T-cell (primary cell): ENCODE measurements at regions not wholly inside any gene's neighbourhood (a gene's known extent, or its start where the extent isn't known, plus 50 kb on each side); places are given as distances from the start of the nearest gene placed in this dataset.

Source experiments
- ATAC-seq, 4 experiments: fragments of 200-7000 bp in 3 of 4; fragments of 150-1000 bp in 1 of 4; cut with Tn5 transposase; replicated peaks in 1 of 4; 1 replicate in 3 of 4; 2 replicates in 1 of 4; pipeline ENCODE4 v1.10.0; 2021; ENCODE audit warnings: moderate library complexity in 3 of 4, mild to moderate bottlenecking in 2 of 4, moderate number of reproducible peaks in 1 of 4
- CTCF ChIA-PET, 2 donors: fragments of 300-600 bp; sonication (Branson Sonifier 250); formaldehyde crosslinking; loops; one replicate each; lab custom pipeline; 2022; ENCODE audit warnings: antibody characterized with exemption in 2 of 2; lab: Charles Lee
- POLR2A ChIA-PET, 2 donors: fragments of 300-600 bp; sonication (Branson Sonifier 250); formaldehyde crosslinking; loops; one replicate each; lab custom pipeline; 2022; ENCODE audit warnings: antibody characterized with exemption in 2 of 2; lab: Charles Lee
- DNase-seq, 35 experiments: peaks; one replicate each; pipeline versions ENCODE4 v3.0.0 to v3.0.0-alpha.2; 2013 to 2023
- H3K27ac ChIP-seq: one replicate; pipeline ENCODE4 v1.5.1; 2013; ENCODE audit warnings: low read length
- H3K27me3 ChIP-seq, 2 experiments: replicated peaks in 1 of 2; 1 replicate in 1 of 2; 2 replicates in 1 of 2; pipeline versions ENCODE4 v1.6.1 to v1.7.0; 2013; ENCODE audit warnings: low read length in 1 of 2, mixed read lengths in 1 of 2; ENCODE audit not compliant: control insufficient read depth in 2 of 2, insufficient read depth in 2 of 2; ENCODE audit errors: extremely low read depth in 1 of 2
- H3K36me3 ChIP-seq, 2 donors: 1 replicate in 1 of 2; 2 replicates in 1 of 2; pipeline versions ENCODE4 v1.6.1 to v1.7.0; 2013; ENCODE audit warnings: low read length in 1 of 2; ENCODE audit not compliant: control insufficient read depth in 2 of 2, insufficient read depth in 1 of 2; ENCODE audit errors: extremely low read depth in 1 of 2
- H3K4me1 ChIP-seq, 2 experiments: 1 replicate in 1 of 2; 2 replicates in 1 of 2; pipeline versions ENCODE4 v1.6.1 to v1.7.0; 2013; ENCODE audit warnings: low read length in 2 of 2, mixed read lengths in 1 of 2; ENCODE audit not compliant: insufficient read depth in 2 of 2, control insufficient read depth in 1 of 2; ENCODE audit errors: extremely low read depth in 1 of 2
- H3K4me3 ChIP-seq, 2 donors: 1 replicate in 1 of 2; 2 replicates in 1 of 2; pipeline versions ENCODE4 v1.5.1 to v1.7.0; 2013; ENCODE audit warnings: mild to moderate bottlenecking in 2 of 2, low read length in 1 of 2, moderate library complexity in 1 of 2; ENCODE audit not compliant: control insufficient read depth in 1 of 2; ENCODE audit errors: extremely low read depth in 1 of 2
- H3K9me3 ChIP-seq: 2 replicates; pipeline ENCODE4 v1.7.0; 2013
- H3K27ac Mint-ChIP-seq, 2 donors: one replicate each; pipeline ENCODE4 v1.8.0; 2020 to 2021; ENCODE audit warnings: mild to moderate bottlenecking in 2 of 2, mixed read lengths in 2 of 2
- H3K27me3 Mint-ChIP-seq, 2 donors: one replicate each; pipeline ENCODE4 v1.8.0; 2021 to 2022; ENCODE audit warnings: mixed read lengths in 2 of 2
- H3K36me3 Mint-ChIP-seq: one replicate; pipeline ENCODE4 v1.8.0; 2021; ENCODE audit warnings: mixed read lengths
- H3K4me1 Mint-ChIP-seq, 3 donors: one replicate each; pipeline ENCODE4 v1.8.0; 2020 to 2022; ENCODE audit warnings: mixed read lengths in 3 of 3, mild to moderate bottlenecking in 1 of 3
- H3K4me3 Mint-ChIP-seq, 3 donors: one replicate each; pipeline ENCODE4 v1.8.0; 2020 to 2022; ENCODE audit warnings: mild to moderate bottlenecking in 3 of 3, mixed read lengths in 3 of 3, moderate library complexity in 3 of 3
- H3K9me3 Mint-ChIP-seq, 3 donors: one replicate each; pipeline ENCODE4 v1.8.0; 2020 to 2022; ENCODE audit warnings: mixed read lengths in 3 of 3
- WGBS: methylation state at CpG from one replicate; pipeline ENCODE4 v1.1.5; 2013; ENCODE audit warnings: missing lambda C conversion rate; ENCODE audit not compliant: insufficient coverage; 5-methylcytosine and 5-hydroxymethylcytosine counted together

GRCh38 chr4:61068060-61068459 lies 132.1 kb upstream of the ADGRL3 start:
- Mint-ChIP-seq H3K4me3 (no peak overlapping the region), H3K27ac (no peak overlapping the region), H3K4me1 (no peaks in the 10 kb centered on the region), H3K36me3 (no peaks in the 10 kb centered on the region), H3K9me3 (peaks cover 17 to 30% (median 18%) of the 10 kb centered on the region in 3 donors), H3K27me3 (no peaks in the 10 kb centered on the region)
- no peaks in the 10 kb centered on the region for H3K27me3 ChIP-seq
- ATAC-seq (no peak), DNase-seq (no peak)
- ChIA-PET CTCF (no interaction called here), POLR2A (no interaction called here)
- no peaks in the 10 kb centered on the region for H3K36me3 ChIP-seq
- no peak overlapping the region for H3K27ac ChIP-seq
- 44% methylated on average over 1 of the region's 2 CpGs for WGBS
- no peak overlapping the region for H3K4me3 ChIP-seq
- H3K9me3 ChIP-seq = no peaks in the 10 kb centered on the region
- no peaks in the 10 kb centered on the region for H3K4me1 ChIP-seq

DNA sequence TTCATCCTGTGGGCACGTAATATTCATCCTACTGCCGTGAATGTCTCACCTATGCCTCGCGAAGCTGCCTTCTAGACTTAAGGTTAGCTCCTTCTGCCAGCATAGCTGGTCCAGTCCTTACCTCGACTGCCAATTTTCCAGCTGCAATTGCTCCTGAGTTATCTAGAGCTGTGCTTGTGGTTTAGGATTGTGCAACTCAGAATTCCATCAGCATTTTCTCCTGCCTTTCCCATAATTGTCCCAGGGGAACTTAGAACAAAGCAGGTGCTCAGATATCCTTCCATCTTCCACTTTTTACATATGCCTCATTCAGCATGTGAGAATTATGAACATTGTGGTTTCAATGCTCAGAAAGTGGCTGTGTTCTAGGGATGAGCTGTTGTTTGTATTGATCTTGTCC lies 131.4 kb upstream of the ADGRL3 start:
- no peaks in the 10 kb centered on the region for H3K27me3 ChIP-seq
- ATAC-seq = no peak

GRCh38 chr4:61070269-61070668 lies 129.9 kb upstream of the ADGRL3 start:
- H3K4me1 Mint-ChIP-seq = no peaks in the 10 kb centered on the region
- peaks cover 15 to 28% (median 26%) of the 10 kb centered on the region in 3 donors for H3K9me3 Mint-ChIP-seq
- ATAC-seq (no peak), DNase-seq (no peak)
- CTCF ChIA-PET = no interaction called here
- Histone ChIP-seq H3K4me1 (no peaks in the 10 kb centered on the region), H3K27ac (no peak overlapping the region), H3K27me3 (no peaks in the 10 kb centered on the region), H3K4me3 (no peak overlapping the region), H3K9me3 (no peaks in the 10 kb centered on the region), H3K36me3 (no peaks in the 10 kb centered on the region)
- WGBS = 71% methylated on average over 3 of the region's 3 CpGs
- H3K27me3 Mint-ChIP-seq = no peaks in the 10 kb centered on the region
- H3K4me3 Mint-ChIP-seq = no peak overlapping the region
- no peak overlapping the region for H3K27ac Mint-ChIP-seq
- no peaks in the 10 kb centered on the region for H3K36me3 Mint-ChIP-seq
- POLR2A ChIA-PET = no interaction called here

More for the DNA sequence above, 131.4 kb upstream of the ADGRL3 start:
- 56% methylated on average over 4 of the region's 5 CpGs for WGBS
- ChIA-PET CTCF (no interaction called here), POLR2A (no interaction called here)
- H3K4me3 Mint-ChIP-seq = no peak overlapping the region
- no peak for DNase-seq
- Histone ChIP-seq H3K27ac (no peak overlapping the region), H3K9me3 (no peaks in the 10 kb centered on the region), H3K36me3 (no peaks in the 10 kb centered on the region), H3K4me3 (no peak overlapping the region), H3K4me1 (no peaks in the 10 kb centered on the region)
- no peak overlapping the region for H3K27ac Mint-ChIP-seq
- no peaks in the 10 kb centered on the region for H3K4me1 Mint-ChIP-seq
- no peaks in the 10 kb centered on the region for H3K27me3 Mint-ChIP-seq
- H3K9me3 Mint-ChIP-seq = peaks cover 17 to 28% (median 25%) of the 10 kb centered on the region in 3 donors
- H3K36me3 Mint-ChIP-seq = no peaks in the 10 kb centered on the region

GRCh38 chr4:61079427-61079826 lies 120.7 kb upstream of the ADGRL3 start:
- Mint-ChIP-seq H3K4me1 (no peaks in the 10 kb centered on the region), H3K36me3 (no peaks in the 10 kb centered on the region), H3K4me3 (no peak overlapping the region), H3K27me3 (no peaks in the 10 kb centered on the region), H3K9me3 (peaks cover 14 to 29% (median 17%) of the 10 kb centered on the region in 3 donors), H3K27ac (no peak overlapping the region)
- Histone ChIP-seq H3K4me1 (no peaks in the 10 kb centered on the region), H3K4me3 (no peak overlapping the region), H3K9me3 (no peaks in the 10 kb centered on the region), H3K27me3 (no peaks in the 10 kb centered on the region), H3K36me3 (no peaks in the 10 kb centered on the region), H3K27ac (no peak overlapping the region)
- ChIA-PET POLR2A (no interaction called here), CTCF (no interaction called here)
- DNase-seq (no peak), ATAC-seq (no peak)

GRCh38 chr4:61079976-61080375 lies 120.2 kb upstream of the ADGRL3 start:
- H3K4me3 Mint-ChIP-seq = no peak overlapping the region
- ATAC-seq (no peak), DNase-seq (no peak)
- Histone ChIP-seq H3K27me3 (no peaks in the 10 kb centered on the region), H3K9me3 (no peaks in the 10 kb centered on the region), H3K4me3 (no peak overlapping the region), H3K36me3 (no peaks in the 10 kb centered on the region), H3K4me1 (no peaks in the 10 kb centered on the region), H3K27ac (no peak overlapping the region)
- H3K4me1 Mint-ChIP-seq = no peaks in the 10 kb centered on the region
- WGBS = no CpG with 5 or more reads among the region's 2 CpGs
- no peaks in the 10 kb centered on the region for H3K36me3 Mint-ChIP-seq
- peaks cover 15 to 31% (median 18%) of the 10 kb centered on the region in 3 donors for H3K9me3 Mint-ChIP-seq
- H3K27me3 Mint-ChIP-seq = no peaks in the 10 kb centered on the region
- H3K27ac Mint-ChIP-seq = no peak overlapping the region
- CTCF ChIA-PET = no interaction called here
- POLR2A ChIA-PET = no interaction called here

DNA sequence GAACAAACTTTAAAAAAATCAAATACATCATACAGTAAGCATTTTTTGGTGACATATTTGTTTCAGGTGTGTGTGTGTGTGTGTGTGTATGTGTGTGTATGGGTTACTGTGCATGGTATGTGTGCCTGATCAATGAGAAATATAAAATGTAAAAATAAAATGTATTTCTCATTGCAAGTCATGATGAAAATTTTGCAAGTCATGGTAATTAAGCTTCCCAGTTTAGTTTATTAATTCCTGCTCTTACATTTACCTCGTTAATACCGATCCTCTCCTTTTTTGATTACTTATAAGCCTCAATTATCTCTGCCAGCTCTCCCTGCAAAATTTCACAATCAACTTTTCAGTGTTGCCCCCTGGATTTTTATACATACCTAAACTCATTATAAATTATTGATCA lies 114.6 kb upstream of the ADGRL3 start:
- no peak for DNase-seq
- H3K4me1 Mint-ChIP-seq = no peaks in the 10 kb centered on the region
- H3K4me3 Mint-ChIP-seq = no peak overlapping the region
- no peak for ATAC-seq
- H3K27ac Mint-ChIP-seq = no peak overlapping the region
- no CpG with 5 or more reads among the region's 2 CpGs for WGBS
- no peaks in the 10 kb centered on the region for H3K9me3 ChIP-seq
- no peaks in the 10 kb centered on the region for H3K4me1 ChIP-seq
- H3K36me3 Mint-ChIP-seq = no peaks in the 10 kb centered on the region
- no peak overlapping the region for H3K4me3 ChIP-seq
- no peaks in the 10 kb centered on the region for H3K27me3 Mint-ChIP-seq
- no peaks in the 10 kb centered on the region for H3K36me3 ChIP-seq
- peaks cover 16 to 22% (median 17%) of the 10 kb centered on the region in 3 donors for H3K9me3 Mint-ChIP-seq
- H3K27ac ChIP-seq = no peak overlapping the region
- H3K27me3 ChIP-seq = no peaks in the 10 kb centered on the region
- ChIA-PET CTCF (no interaction called here), POLR2A (interaction anchor here in 1 of 2 donors (0.6 kb wide), 1 partner anchor 21 kb away, joined by 3 read pairs; no protein-coding TSS in a partner anchor)

DNA sequence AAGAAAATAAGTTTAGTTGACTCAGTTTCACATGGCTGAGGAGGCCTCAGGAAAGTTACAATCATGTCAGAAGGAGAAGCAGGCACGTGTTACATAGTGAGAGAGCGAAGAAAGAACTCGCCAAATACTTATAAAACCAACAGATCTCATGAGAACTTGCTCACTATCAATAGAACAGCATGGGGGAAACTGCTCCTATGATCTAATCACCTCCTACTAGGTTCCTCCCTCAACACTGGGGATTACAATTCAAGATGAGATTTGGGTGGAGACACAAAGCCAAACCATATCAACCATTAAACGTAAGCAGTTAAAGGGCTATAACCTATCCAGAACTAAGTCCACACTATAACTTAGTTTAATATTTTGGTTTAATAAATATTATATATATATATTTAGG lies 113.8 kb upstream of the ADGRL3 start:
- H3K9me3 ChIP-seq = no peaks in the 10 kb centered on the region
- H3K4me3 ChIP-seq = no peak overlapping the region
- ChIA-PET CTCF (no interaction called here), POLR2A (no interaction called here)
- 64% methylated on average over 2 of the region's 4 CpGs for WGBS
- DNase-seq (no peak), ATAC-seq (no peak)
- no peak overlapping the region for H3K27ac Mint-ChIP-seq
- no peak overlapping the region for H3K27ac ChIP-seq
- no peaks in the 10 kb centered on the region for H3K27me3 Mint-ChIP-seq
- peaks cover 16 to 22% (median 18%) of the 10 kb centered on the region in 3 donors for H3K9me3 Mint-ChIP-seq
- no peak overlapping the region for H3K4me3 Mint-ChIP-seq
- H3K36me3 Mint-ChIP-seq = no peaks in the 10 kb centered on the region
- H3K4me1 Mint-ChIP-seq = no peaks in the 10 kb centered on the region
- H3K27me3 ChIP-seq = no peaks in the 10 kb centered on the region
- H3K36me3 ChIP-seq = no peaks in the 10 kb centered on the region
- H3K4me1 ChIP-seq = no peaks in the 10 kb centered on the region
